Subcutaneous abdominal adipose tissue (tissue), 5 donors: ENCODE measurements at regions not wholly inside any gene's neighbourhood (a gene's known extent, or its start where the extent isn't known, plus 50 kb on each side); places are given as distances from the start of the nearest gene placed in this dataset.
A peak's percentile ranks its signal among the peaks of the same experiment; 100 is the strongest.

Experiments
- H3K27ac ChIP-seq: one replicate; pipeline ENCODE4 v1.7.0; 2013; ENCODE audit warnings: low read depth, mild to moderate bottlenecking, inconsistent platforms, low read length, moderate library complexity
- H3K27me3 ChIP-seq, 5 donors: one replicate each; pipeline ENCODE4 v1.7.0; 2013; ENCODE audit warnings: low read length in 5 of 5, inconsistent platforms in 1 of 5; ENCODE audit not compliant: control insufficient read depth in 5 of 5, insufficient read depth in 4 of 5
- H3K36me3 ChIP-seq, 5 donors: one replicate each; pipeline ENCODE4 v1.7.0; 2013; ENCODE audit warnings: low read length in 5 of 5; ENCODE audit not compliant: control insufficient read depth in 5 of 5, insufficient read depth in 5 of 5
- H3K4me1 ChIP-seq, 5 donors: one replicate each; pipeline ENCODE4 v1.7.0; 2013; ENCODE audit warnings: low read length in 5 of 5, mild to moderate bottlenecking in 3 of 5, moderate library complexity in 1 of 5; ENCODE audit not compliant: control insufficient read depth in 5 of 5, insufficient read depth in 5 of 5
- H3K4me3 ChIP-seq, 5 donors: one replicate each; pipeline ENCODE4 v1.7.0; 2013; ENCODE audit warnings: low read length in 5 of 5, low read depth in 1 of 5
- H3K9ac ChIP-seq, 5 donors: one replicate each; pipeline ENCODE4 v1.7.0; 2013; ENCODE audit warnings: low read length in 5 of 5, mild to moderate bottlenecking in 4 of 5, moderate library complexity in 3 of 5
- H3K9me3 ChIP-seq, 5 donors: one replicate each; pipeline ENCODE4 v1.7.0; 2013; ENCODE audit warnings: low read length in 5 of 5; ENCODE audit not compliant: control insufficient read depth in 5 of 5
- donor health status: healthy.
- donor health status: healthy.
- donor health status: healthy.
- donor health status: healthy.
- donor health status: healthy.

DNA sequence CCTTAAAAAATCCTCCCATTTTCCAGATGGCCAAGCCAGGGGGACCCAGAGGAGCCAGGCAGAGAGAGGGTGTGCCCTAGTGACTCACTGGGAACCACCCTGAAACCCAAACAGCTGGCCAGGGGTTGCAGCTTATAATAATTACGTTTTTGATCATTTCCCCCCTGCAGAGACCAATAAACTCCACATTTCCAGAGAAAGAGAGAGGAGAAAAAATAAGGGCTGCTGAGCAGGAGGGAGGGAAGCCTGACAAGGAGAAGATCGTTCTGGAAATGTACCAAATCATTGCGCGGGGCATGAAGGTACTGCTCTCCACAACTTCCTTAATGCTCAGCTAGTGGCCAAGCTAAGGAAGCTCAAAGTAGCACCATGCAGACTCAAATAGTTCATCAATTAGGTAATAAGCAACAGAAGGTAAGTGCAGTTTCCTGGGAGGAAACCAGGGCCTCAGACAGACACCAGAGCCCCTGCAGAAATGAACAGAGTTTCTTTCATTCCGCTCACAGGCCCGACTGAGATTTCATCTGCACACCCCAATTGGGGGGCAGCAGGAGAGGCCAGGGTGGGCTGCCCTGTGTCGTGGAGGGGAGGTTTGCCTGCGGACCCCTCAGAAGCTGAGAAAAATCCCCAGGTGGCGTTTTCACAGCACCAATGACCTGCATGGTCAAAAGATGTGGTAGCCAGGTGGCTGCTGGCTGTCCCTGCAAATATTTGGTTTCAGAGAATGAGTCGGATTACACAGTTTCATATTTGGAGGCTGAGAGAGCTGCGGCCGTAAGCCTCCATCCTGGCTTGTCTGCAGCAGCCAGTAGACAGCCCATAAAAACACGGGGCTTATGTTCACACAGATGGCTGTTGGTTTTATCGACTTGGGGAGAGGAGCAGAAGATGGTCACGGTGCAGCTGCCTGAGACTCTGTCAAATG lies 153.2 kb upstream of the LYZL2 start:
- no peaks in the 10 kb centered on the region for H3K36me3 ChIP-seq
- no peaks in the 10 kb centered on the region for H3K27me3 ChIP-seq
- H3K4me3 ChIP-seq = no peak overlapping the region
- H3K27ac ChIP-seq = peak overlapping the region; percentile 98
- H3K9me3 ChIP-seq = no peaks in the 10 kb centered on the region
- H3K4me1 ChIP-seq = peaks cover 9 to 40% (median 27%) of the 10 kb centered on the region in 5 donors
- H3K9ac ChIP-seq = peak overlapping the region in 1 of 5 donors; percentile 18

DNA sequence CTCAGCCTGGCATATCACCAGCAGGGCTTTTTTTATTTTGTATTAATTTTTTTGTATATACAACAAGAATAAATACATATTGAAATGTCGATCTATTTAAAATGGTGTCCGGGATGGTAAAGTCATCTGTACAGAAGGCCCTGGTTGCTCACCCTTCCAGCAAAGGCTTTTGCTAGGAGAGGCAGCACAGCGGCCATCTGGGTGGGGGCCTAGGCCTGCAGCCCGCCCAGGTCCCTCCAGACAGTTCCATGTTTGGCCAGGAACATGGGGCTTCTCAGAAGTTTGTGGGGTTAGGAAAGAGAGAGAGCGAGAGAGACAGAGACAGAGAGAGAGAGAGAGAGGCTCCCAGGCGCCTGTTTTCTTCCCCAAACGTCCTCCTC lies 152.6 kb upstream of the LYZL2 start:
- H3K9me3 ChIP-seq = no peaks in the 10 kb centered on the region
- no peak overlapping the region for H3K27ac ChIP-seq
- no peak overlapping the region for H3K4me3 ChIP-seq
- H3K4me1 ChIP-seq = peaks cover 9 to 40% (median 27%) of the 10 kb centered on the region in 5 donors
- no peaks in the 10 kb centered on the region for H3K27me3 ChIP-seq
- no peaks in the 10 kb centered on the region for H3K36me3 ChIP-seq
- peak overlapping the region in 1 of 5 donors; percentile 18 for H3K9ac ChIP-seq

DNA sequence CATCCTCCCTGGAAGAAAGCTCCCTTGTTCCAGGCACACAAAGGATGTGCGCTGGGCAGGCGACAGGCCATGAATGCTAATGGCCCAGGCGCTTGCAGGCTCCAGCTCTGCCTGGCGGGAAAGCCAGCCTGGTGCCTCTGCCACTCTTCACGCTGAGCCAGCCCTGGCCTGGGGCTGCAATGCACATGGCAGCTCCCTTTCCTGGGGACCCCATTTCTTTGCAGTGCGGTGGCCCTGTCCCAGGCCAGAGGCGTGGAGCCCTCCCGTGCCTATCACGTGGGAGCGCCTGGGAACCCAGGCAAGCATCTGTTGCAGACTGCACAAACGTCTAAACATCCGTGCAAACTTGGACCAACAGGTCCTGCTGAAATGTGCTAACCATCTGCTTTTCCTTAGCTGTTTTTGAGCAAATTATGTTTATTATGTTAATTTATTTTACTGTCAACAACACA lies 152.1 kb upstream of the LYZL2 start:
- Histone ChIP-seq H3K9me3 (no peaks in the 10 kb centered on the region), H3K4me3 (no peak overlapping the region), H3K27me3 (no peaks in the 10 kb centered on the region), H3K4me1 (peaks cover 9 to 40% (median 27%) of the 10 kb centered on the region in 5 donors), H3K36me3 (no peaks in the 10 kb centered on the region), H3K27ac (no peak overlapping the region), H3K9ac (no peak overlapping the region)

DNA sequence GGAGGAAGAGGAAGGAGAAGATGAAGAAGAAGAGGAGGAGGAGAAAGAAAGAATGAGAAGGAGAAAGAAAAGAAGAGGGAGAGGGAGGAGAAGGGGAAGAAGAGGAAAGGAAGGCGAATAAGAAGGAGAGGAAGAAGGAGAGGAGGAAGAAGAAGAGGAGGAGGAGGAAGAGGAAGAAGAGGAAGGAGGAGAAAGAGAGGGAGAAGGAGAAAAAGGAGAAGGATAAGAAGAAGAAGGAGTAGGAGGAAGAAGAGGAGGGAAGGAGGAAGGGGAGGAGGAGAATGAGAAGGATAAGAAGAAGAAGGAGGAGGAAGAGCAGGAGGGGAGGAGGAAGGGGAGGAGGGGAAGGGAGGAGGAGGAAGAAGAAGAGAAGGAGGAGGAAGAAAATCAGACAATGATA lies 149.2 kb upstream of the LYZL2 start:
- Histone ChIP-seq H3K9me3 (no peaks in the 10 kb centered on the region), H3K9ac (no peak overlapping the region), H3K27ac (no peak overlapping the region), H3K36me3 (no peaks in the 10 kb centered on the region), H3K27me3 (no peaks in the 10 kb centered on the region), H3K4me1 (peaks cover 4 to 29% (median 19%) of the 10 kb centered on the region in 5 donors), H3K4me3 (no peak overlapping the region)

DNA sequence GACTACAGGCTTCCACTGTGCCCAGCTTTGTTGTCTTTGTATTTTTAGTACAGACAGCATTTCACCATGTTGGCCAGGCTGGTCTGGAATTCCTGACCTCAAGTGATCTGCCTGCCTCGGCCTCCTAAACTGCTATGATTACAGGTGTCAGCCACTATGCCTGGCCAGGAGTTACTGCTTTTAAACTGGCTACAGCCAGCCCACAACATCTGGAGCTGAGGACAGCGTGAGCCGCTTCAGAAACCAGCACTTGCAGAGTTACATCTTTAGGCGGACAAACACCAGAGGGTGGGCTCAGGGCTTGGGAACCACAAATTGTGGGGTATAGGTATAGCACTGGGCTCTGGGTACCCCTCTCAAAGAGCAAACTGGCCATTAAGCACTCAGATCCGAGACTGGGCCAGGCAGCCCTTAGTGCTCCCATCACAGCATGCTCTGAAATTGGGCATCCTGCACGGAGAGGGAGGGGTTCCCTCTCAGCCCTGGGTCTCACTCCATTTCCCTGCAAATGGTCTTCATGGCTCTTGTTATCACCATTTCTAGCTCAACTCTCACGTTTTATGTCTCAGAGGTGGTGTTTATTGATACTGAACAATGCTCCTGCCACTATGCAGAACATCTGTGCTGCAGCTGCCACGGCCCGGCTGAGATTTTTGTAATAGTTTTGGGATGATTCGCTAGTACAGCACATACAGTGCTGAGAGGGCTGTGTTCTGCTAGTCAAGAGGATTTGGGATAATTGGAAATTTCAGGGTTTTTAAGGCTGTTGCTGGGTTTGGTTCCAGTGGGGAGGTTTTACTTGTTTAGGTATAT lies 146.4 kb upstream of the LYZL2 start:
- Histone ChIP-seq H3K4me3 (no peak overlapping the region), H3K36me3 (no peaks in the 10 kb centered on the region), H3K9ac (no peak overlapping the region), H3K27me3 (no peaks in the 10 kb centered on the region), H3K9me3 (peaks cover 0 to 8% (median 6%) of the 10 kb centered on the region in 5 donors), H3K4me1 (peaks cover 0 to 13% (median 10%) of the 10 kb centered on the region in 5 donors), H3K27ac (no peak overlapping the region)

DNA sequence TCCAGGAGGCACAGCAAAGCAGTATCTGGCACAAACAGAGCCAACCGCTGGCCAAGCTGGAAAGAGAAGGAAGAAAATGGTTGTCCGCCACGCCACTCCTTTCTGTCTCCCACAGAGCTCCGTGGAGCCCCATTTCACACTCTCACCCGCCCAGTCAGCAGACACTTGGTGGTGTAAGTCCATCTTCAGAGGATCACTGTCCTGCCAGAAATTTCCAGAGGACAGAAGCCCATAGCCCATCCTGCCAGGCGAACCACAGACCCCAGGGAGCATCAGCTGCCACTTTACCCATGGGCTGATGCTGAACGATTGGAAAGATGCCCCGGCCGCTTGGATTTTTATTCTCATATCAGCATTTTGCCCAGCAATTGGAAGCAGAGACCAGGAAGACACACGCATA lies 144.7 kb upstream of the LYZL2 start:
- no peak overlapping the region for H3K4me3 ChIP-seq
- peaks cover 0 to 13% (median 10%) of the 10 kb centered on the region in 5 donors for H3K4me1 ChIP-seq
- peaks cover 5 to 24% (median 18%) of the 10 kb centered on the region in 5 donors for H3K9me3 ChIP-seq
- H3K27ac ChIP-seq = no peak overlapping the region
- H3K27me3 ChIP-seq = no peaks in the 10 kb centered on the region
- H3K36me3 ChIP-seq = no peaks in the 10 kb centered on the region
- H3K9ac ChIP-seq = no peak overlapping the region

DNA sequence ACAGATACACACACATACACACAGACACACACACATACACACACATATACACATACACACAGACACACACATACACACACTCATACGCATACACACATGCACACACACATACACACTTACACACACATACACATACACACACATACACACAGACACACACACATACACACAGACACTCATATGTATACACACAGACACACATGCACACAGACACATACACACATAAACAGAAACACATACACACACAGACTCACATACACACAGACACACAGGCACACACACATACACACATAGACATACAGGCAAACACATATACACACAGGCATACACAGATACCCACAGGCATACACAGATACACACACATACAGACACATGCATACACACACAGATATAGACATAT lies 143.9 kb upstream of the LYZL2 start:
- no peaks in the 10 kb centered on the region for H3K36me3 ChIP-seq
- H3K9ac ChIP-seq = no peak overlapping the region
- H3K27me3 ChIP-seq = no peaks in the 10 kb centered on the region
- H3K4me3 ChIP-seq = no peak overlapping the region
- peaks cover 0 to 13% (median 10%) of the 10 kb centered on the region in 5 donors for H3K4me1 ChIP-seq
- H3K27ac ChIP-seq = no peak overlapping the region
- H3K9me3 ChIP-seq = peaks cover 5 to 24% (median 19%) of the 10 kb centered on the region in 5 donors

DNA sequence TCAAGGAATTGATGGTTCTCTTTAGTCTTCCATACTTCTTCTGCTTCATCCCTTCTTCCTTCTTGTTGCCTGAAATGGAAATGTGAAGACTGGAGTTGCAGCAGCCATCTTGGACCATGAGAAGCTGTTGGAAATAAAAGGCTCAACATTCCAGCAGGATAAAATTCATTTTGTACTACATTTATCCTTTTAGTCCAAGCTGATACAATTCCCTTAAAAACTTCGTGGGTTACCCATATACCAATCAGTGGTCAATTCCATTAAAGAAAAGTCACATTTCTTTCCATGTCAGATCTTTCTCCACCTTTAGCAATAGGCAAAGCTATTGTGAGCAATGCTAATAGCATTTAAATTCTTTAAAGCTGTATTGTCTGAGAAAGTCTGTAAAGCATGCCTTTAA lies 141.3 kb upstream of the LYZL2 start:
- Histone ChIP-seq H3K27me3 (no peaks in the 10 kb centered on the region), H3K4me3 (no peak overlapping the region), H3K9me3 (peaks cover 5 to 24% (median 19%) of the 10 kb centered on the region in 5 donors), H3K9ac (no peak overlapping the region), H3K27ac (no peak overlapping the region), H3K4me1 (peaks cover 0 to 8% (median 6%) of the 10 kb centered on the region in 5 donors), H3K36me3 (no peaks in the 10 kb centered on the region)

DNA sequence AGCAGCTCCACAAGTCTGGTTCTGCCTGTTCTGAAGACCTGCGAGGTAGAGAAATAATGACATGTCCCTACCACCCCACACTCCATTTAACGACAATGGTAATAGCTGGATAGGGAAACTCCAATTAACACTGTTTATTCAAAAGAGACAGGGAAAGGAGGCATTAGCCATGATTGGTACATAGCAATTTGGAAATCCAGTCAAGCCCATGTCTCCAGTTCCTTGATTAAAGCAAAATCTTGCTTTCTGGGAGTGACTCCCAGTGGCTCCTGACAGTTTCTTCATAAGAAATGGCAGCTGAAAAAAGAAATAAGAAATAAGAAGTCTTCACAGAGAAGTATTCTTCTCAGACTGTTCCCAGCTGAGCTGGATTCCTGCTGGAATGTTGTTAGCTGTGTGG lies 140.7 kb upstream of the LYZL2 start:
- Histone ChIP-seq H3K9ac (no peak overlapping the region), H3K27me3 (no peaks in the 10 kb centered on the region), H3K27ac (no peak overlapping the region), H3K4me1 (peaks cover 0 to 2% (median under 1%) of the 10 kb centered on the region in 5 donors), H3K9me3 (peaks cover 5 to 24% (median 19%) of the 10 kb centered on the region in 5 donors), H3K4me3 (no peak overlapping the region), H3K36me3 (no peaks in the 10 kb centered on the region)

DNA sequence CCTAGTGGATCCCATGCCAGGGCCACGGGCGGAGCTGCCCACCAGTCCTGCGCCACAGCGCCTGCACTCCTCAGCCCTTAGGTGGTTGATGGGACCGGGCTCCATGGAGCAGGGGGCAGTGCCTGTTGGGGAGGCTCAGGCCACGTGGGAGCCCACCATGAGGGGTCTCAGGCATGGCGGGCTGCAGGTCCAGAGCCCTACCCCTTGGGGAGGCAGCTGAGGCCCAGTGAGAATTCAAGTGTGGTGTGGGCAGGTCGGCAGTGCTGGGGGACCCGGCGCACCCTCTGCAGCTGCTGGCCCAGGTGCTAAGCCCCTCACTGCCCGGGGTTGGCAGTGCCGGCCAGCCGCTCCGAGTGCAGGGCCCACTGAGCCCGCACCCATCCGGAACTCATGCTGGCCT lies 139.8 kb upstream of the LYZL2 start:
- no peak overlapping the region for H3K4me3 ChIP-seq
- no peaks in the 10 kb centered on the region for H3K36me3 ChIP-seq
- no peak overlapping the region for H3K27ac ChIP-seq
- no peaks in the 10 kb centered on the region for H3K27me3 ChIP-seq
- no peaks in the 10 kb centered on the region for H3K4me1 ChIP-seq
- H3K9ac ChIP-seq = no peak overlapping the region
- H3K9me3 ChIP-seq = peaks cover 5 to 24% (median 19%) of the 10 kb centered on the region in 5 donors
